Putamen (tissue), 1 donor: ENCODE measurements at regions not wholly inside any gene's neighbourhood (a gene's known extent, or its start where the extent isn't known, plus 50 kb on each side); places are given as distances from the start of the nearest gene placed in this dataset.
"Not testable (repeated sequence)": the region's sequence is repeated elsewhere in the genome, so short reads cannot be mapped to it uniquely, and the experiment has no call there.

Source experiments
- DNase-seq: peaks from one replicate; pipeline ENCODE4 v3.0.0-alpha.2; 2016; ENCODE audit warnings: low spot score

DNA sequence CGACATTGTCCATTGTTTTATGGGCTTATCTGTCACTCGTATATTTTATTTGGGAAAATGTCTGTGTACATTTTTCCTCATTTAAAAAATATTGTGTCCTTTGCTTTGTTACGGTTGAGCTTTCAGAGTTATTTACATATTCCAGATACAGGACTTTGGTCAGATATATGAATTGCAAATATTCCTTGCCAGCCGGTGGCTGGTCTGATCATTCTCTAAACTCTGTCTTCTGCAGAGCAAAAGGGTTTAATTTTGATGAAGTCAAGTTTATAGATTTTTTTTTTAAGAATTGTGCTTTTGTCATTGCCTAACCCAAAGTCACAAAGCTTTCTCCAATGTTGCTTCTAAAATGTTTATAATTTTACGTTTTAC is 78.3 kb upstream of the SFSWAP start:
- not testable (repeated sequence) for DNase-seq

DNA sequence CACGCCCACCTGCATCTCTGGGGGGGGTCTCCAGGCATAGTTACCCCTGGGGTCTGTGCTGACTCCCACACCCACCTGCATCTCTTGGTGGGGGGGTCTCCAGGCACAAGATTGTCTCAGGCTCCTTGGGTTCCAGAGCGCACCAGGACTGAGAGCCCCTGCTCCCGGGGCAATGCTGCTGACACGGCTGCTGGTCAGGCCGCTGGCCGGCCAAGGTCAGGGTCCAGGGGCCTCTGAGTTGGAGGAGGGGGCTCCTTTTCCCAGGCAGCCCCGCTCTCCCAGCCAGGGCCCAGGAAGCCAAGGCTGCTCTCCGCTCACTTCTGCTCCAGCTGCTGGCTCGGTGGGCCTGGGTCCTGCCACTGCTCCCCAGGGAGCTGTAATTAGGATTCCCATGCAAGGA is 77.3 kb upstream of the SFSWAP start:
- not testable (repeated sequence) for DNase-seq

DNA sequence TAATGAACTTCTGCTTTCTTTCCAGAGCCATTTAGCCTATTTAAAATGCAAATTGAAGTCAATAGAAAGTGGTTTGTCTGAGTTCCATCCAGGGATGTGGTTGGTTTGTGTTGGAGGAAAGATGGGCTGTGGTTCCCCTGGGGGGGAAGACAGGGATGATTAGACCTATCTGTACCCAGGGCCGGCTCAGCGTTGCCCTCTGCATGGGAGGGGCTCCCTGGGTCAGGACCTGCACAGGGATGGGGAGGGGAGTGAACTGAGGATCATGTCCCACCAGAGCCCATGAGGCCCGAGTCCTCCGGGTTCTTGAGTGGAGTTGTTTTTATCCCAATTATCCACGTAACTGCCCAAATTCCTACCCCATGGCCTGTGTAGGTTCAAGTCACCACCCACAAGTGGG is 76.9 kb upstream of the SFSWAP start:
- DNase-seq, result no peak

DNA sequence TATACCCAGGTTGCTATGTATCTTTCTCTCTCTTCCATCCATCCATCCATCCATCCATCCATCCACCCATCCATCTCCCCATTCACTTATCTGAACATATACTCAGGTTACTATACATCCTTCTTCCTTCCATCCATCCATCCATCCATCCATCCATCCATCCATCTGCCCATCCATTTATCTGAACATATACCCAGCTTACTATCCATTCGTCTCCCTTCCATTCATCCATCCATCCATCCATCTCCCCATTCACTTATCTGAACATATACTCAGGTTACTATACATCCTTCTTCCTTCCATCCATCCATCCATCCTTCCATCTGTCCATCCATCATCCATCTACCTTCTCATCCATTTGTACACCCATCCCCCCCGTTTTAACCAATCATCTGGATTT is 75.9 kb upstream of the SFSWAP start:
- DNase-seq, result not testable (repeated sequence)

DNA sequence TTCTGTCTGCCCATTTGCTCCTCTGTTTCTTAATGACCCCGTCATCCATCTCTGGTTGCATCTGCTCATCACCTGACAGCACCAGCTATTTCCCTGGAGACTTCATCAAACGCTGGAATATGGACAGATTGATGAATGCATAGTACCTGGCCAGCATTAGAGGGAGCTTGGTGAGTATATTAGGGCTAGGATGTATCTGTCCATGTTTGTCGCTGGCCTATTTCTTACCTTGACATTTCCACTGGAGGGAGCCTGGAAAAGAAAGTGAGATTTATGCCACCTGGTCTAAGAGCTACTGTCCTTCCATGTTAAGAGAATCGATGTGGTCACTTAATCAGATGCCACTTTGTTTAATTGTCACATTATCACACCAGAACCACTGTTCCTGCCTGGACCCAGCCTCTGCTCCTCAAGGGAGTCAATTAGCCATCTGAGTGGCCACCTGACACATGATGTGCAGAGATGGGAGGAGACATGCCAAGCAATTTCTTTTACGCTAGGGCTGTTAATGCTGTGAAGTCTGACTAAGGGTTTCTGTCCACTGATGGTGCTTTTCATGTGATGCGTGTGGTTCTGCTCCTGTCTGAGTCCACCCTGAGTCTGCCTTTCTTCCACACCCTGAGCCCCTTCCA is 75.3 kb upstream of the SFSWAP start:
- no peak for DNase-seq

DNA sequence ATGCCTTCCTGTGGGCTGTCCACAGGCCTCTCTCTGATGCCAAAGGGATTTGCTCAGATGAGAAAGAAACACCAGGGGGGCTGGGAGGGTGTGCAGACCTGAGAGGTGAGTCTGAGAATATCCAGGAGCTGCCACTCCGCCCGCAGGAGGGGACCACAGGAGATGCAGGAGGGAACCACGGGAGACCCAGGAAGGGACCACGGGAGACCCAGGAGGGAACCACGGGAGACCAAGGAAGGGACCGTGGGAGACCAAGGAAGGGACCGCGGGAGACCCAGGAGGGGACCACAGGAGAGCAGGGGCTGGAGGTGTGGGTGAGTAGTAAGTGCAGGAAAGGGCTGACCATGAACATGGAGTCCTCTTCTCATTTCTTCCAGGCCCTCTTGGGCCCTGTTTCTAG is 74.6 kb upstream of the SFSWAP start:
- DNase-seq, result no peak

DNA sequence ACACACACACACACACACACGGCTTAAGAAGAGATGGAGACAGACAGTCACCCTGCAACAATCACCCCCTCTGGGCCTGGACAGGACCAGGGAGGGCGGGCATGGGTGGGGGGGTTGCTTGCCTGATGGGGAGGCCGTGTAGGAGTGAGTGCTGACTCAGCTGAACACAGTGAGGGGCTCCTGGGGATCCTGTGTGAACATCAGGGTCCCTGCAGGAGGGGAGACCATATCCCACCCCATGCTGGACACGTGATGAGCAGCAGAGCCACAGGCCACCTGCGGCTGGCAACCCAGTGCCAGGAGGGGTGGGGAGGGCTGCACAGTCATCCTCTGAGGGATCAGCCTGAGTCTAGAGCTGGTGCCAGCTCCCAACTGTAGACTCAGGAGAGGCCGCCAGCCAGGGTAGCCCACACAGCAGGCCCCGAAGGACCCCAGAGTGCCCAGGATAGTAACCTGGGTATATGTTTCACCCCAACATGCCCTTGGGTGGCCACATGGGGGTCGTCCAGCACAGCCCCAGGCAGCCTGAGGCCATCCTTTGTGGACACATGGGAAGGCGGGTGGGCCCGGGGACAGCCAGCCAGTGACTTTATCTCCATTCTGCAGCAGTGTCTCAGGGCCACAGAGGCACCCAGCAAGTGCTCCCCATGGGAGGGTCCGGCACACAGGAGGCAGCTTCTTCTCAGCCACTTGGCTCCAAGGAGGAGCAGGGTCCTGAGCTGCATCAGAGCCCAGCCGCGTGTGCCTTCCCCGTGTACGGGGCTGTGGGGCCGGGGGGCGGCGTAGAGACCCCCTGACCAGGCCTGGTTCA is 73.7 kb upstream of the SFSWAP start:
- DNase-seq, result no peak

DNA sequence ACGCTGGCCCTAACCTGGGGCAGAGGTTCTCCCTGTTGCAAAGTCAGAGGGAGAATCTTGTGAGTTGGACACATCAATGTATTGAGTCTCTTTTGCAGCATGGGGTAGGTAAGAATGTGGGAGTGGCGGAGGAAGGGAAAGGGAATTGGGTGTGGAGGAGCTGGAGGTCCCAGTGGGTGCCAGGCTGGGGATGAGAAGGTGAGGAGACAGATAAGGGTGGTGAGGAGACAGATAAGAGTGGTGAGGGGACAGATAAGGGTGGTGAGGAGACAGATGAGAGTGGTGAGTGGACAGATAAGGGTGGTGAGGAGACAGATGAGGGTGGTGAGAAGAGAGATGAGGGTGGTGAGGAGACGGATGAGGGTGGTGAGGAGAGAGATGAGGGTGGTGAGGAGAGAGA is 72.9 kb upstream of the SFSWAP start:
- no peak for DNase-seq

DNA sequence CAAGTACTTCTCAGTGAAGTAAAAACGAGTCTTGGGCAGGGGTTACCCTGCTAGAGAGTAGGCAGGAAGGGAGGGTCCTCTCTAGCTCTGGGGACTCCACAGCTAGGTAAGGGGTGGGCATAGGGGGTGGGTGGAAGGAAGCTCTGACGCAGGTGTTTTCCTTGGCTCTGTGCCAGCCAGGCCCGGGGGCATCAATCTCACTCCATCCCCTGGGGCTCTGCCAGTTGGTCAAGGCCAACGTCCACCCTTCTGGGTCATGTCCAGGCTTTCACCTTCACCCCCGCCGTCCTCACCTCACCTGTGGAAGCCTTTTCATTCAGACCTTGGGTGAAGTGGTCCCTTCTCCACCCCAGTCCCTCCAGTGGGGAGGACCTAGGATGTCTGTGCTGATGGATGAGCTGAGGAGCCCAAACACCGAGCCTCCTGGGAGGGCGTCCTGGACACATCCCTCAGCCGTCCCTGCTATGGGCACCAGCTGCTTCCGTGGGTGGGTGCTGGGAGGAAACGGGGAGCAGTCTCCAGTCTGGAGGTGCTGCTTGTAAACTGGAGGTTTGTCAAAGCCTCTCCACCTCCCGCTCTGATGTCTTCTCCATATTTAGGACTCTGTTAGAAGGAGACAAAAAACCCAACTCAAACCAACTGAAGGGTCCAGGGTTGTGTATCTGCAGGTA is 71.5 kb upstream of the SFSWAP start:
- DNase-seq, result no peak

DNA sequence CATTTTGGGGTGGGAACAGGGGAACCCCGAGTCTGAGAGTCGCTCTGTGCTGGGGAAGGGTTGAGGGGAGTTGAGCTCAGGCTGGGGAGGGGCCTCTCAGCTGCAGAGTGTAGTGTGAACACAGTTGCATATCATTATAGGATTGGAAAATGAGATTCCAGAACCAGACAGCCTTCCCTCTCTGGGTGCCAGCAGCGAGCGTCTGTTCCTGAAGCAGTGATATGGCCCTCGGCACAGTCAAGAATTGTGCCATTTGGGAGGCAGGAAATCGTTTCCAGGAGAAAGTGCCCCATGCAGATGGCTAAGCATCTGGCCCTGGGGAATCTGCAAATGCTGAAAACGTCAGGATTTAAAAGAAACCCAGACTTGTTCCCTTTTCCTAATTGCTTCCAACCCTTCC is 70.4 kb upstream of the SFSWAP start:
- no peak for DNase-seq

DNA sequence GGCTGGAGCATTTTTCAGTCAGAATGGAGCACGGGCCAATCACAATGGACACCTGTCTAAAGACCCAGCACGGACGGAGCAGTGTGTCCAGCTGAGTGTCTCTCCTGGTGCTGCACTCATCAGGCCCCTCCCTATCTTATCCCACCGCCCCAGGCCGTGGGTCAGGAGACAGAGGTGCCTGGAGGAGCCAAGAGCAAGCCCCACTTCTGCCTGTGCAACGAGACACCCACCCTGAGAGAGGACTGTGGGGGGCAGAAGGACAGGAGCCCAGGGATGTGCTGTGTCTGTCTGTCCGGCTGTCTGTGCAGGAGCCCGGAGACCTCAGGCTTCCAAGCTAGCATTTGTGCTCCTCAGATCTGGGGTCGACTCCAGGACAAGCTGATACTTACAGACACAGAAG is 69.6 kb upstream of the SFSWAP start:
- DNase-seq, result no peak

DNA sequence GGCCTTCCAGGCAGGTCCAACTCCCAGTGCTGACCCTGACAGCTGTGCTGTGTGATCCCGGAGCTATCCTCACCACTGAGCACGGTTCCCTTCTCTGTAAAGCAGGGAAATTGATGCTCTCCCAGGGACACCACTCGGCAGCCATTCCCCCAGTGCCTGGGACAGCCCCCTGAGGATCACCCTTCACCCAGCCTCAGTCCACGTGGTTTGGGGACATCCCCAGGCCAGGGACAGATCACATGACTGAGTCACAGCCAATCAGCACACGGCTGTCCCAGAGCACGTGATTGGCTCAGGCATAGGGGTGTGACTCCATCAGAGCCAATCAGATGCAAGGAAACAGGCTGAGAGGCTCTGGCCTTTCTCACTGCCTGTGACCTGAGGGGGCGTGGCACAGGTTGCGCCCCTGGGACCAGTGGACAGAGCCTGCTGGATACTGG is 68.8 kb upstream of the SFSWAP start:
- DNase-seq, result no peak

DNA sequence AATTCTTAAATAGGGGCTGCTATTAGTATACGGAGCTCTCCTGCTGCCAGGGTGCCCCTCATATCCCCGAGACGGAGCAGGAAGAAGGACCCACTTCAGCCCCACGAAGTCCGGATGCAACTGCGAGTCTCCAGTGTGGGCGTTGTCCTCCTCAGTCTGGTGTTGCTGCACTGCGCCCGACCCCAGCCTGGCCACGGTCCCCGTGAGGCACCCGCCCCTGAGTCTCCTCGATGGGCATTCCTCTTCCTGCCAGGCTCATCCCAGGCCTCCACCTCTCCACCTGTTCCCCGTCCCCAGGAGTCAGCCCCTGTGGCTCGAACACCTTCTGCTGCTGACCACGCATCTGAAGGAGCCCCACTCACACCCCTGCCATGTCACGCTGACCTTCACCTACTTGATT is 68.1 kb upstream of the SFSWAP start:
- DNase-seq, result no peak

DNA sequence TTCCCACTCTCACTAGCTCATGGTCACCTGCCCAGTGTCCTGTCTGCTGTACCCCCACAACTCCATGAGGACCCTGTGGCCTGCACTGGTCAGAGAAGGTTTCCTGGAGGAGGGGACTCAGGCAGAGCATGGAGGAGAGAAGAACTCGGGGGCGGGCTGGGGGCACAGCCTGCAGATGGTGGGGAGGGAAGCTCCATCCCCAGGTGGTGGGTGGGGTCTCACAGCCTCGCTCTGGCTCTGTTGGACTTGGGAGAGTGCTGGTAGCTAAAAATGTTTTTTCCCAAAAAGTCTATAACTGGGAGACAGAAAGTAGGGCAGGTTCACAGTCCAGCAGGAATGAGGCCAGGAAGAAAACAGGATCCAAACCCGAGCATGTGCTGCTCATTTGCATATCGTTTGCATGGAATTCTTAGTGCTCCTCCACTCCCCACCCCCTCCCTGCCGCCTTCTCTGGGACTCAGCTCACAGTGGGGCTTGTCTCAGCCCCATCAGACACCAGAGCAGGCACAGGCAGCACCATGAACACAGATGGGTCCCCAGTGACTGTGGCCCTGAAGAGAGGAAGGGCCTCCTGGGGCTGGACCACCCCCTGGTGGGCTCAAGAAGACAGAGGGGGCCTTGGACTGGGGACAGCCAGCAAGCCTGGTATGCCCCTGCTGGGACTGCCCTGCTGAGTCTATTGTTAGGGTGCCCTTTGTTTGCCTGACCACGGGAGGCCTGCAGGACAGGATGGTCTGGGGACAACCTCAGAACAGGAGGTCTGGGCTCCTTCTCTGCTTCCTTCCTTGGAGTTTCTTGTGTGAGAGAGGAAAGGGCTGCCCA is 67.0 kb upstream of the SFSWAP start:
- DNase-seq, result no peak

DNA sequence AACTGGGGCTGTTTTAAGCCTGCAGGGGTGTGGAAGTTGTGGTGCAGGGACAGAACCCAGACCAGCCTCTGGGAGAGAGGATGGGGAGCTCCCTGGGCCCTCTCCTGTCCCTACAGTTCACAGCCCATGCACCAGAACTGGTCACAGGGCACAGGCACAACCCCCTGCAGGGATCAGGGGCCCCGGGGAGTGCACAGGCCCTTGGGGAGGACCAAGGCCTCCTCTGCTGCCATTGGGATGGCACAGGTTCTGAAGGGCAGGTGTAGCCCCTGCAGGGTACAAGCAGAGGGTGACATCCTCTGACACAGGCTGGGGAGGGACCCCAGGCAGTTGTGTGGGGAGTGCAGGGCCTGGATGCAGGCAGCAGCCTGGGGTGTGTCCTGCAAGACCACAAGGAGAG is 66.4 kb upstream of the SFSWAP start:
- DNase-seq, result no peak

DNA sequence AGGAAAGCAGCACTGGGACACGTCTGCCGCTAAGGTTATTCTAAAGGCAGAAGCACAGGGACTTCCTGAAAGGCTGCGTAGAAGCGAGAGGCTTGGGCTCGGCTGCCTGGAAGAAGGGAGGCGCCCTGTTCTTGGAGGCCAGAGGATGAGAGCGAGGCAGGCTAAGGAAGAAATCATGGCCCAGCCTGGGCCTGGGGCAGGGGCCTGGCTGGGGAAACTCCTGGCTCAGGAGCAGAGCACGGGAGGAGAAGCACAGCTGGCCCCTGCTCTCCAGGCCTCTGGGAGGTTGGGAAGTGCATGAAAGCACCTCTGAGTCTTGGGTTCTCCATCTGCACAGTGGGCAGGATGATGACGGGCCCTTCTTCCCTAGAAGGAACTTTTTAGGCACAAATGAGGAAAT is 66.0 kb upstream of the SFSWAP start:
- DNase-seq, result not testable (repeated sequence)

DNA sequence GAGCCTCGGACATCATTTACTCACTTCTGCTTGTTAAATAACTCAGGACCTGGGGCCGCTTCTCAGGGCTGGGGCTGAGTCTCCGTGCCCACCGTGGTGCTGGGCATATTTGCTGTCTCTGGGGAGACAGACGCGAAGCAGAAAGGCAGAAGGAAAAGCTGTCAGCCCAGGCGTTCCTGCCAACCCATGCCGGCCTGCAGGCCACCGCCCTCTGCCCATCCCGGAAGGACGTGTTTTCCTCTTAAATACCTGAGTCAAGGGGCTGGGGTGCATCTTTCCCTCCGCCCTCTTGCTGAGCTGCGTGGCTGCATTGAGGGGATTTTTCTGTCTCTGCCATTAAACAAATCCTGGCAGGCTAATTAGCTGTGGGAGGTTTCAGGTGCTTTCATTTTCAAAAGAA is 65.3 kb upstream of the SFSWAP start:
- not testable (repeated sequence) for DNase-seq

DNA sequence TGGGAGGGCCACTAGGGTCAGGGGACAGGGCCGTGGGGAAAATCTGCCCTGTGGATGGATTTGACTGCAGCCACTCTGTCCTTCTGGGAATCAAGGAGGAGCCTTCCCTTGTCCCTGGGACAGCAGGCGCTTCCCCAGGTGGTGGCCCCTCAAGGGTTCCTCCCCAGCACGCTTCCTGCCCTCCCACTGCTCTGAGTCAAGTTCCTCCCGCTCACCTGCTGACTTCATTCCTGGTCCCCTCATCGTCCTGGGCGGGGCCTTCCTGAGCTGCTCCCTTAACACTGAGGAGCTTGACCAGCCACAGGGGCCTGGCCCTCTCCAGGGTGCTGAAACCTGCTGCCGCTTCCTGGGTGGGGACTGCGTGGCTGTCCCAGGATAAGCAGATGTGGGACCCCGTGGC is 64.4 kb upstream of the SFSWAP start:
- not testable (repeated sequence) for DNase-seq

DNA sequence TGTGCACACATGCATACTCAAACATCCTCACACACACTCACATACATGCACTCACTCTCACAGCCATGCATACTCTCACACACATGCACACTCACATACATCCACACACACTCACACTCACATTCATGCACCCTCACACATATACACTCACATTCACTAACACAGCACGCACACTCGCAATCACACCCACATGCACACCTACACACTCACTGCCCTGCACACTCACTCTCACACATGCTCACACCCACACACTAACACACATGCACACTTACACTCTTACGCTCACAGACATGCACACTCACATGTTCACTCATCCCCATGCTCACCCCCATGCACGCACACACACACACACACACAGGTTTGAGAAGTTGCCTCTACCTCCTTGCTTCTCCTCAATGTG is 63.2 kb upstream of the SFSWAP start:
- DNase-seq, result no peak

DNA sequence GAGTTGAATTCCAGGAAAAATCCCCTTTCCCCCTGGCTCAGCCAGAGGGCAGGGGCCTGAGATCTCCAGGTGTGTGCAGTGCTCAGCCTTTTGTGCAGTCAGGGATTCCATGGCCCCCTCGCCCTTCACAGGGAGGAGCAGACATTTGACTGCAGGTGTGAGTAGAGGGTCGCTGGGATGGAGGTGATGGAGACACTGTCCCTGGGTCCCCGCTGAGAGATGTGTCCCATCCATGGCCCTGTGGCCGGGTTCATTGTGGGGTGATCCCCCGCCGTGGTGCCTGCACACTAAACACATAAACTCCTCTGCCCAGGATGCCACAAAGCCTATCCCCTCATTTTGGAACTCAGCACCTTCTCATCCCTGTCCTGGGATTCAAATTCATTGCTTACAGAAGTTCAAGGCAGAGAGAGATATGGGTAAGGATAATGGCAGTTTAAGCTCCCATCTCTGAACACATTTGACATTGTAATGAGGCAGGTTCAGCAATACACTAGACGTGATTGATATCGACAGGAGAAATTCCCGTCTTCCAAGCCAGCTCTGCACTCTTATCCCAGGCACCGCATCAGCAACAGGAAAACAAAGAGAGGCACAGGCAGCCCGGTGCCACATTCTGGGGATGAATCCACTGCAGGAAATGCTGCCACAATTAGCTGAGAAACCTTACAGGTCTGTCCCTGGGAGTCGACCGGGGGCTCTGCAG is 55.3 kb upstream of the SFSWAP start:
- DNase-seq, result not testable (repeated sequence)

DNA sequence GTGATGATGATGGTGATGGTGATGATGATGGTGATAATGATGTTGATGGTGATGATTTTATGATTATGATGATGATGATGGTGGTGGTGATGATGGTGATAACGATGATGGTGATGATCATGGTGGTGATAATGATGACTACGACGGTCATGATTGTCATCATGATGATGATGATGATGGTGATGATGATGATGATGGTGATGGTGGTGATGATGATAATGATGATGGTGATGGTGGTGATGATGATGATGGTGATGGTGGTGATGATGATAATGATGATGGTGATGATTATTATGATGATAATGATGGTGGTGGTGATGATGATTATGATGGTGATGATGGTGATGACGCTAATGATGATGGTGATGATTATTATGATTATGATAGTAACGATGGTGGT is 54.1 kb upstream of the SFSWAP start:
- not testable (repeated sequence) for DNase-seq

DNA sequence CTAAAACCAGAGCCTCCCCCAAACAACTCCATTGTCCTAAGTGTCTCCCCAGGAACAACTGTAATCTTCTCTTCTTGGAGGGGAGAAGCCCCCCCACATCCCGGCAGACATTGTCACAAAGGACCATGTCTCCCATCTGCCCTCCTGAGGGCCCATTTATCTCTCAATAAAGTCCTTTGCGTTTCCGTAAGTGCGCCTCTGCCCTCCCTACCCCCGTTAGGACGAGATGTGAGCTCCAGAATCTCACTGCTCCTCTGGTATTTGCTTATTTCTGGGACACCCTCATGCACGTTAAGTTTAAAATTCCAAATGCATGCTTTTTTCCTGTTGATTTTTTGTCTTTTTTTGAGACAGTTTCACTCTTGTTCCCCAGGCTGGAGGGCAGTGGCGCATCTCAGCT is 52.3 kb upstream of the SFSWAP start:
- not testable (repeated sequence) for DNase-seq
